Islet of Langerhans (tissue), 1 donor: ENCODE measurements at regions not wholly inside any gene's neighbourhood (a gene's known extent, or its start where the extent isn't known, plus 50 kb on each side); places are given as distances from the start of the nearest gene placed in this dataset.
"Not testable (repeated sequence)": the region's sequence is repeated elsewhere in the genome, so short reads cannot be mapped to it uniquely, and the experiment has no call there.

Source experiments
- FAIRE-seq: peaks from one replicate; lab custom pipeline; 2011; peaks lifted over from hg19 to GRCh38; lab: Jason Lieb, UNC

DNA sequence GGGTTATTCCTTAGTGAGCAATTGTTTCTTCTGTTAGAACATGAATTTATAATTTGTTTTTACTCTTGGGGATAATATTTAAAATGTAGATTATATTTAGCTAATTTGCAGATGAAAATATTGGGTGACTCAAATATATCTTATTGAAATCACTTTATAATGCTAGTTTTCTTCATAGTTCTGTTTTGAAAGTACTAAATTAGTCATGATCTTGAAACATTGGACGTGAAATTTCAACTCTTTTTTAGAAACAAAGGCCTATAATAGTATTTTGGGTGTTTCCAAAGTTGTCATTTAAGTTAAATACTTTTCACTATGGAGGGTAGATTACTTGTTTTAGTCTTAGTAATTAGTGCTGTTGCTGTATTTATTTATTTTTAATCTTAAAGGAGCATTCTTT is 250.9 kb downstream of the UTRN start:
- FAIRE-seq = no peak

- FAIRE-seq = no peak
Measured at GRCh38 chr6:144543006-144543871, 258.1 kb downstream of the UTRN start.

- FAIRE-seq = no peak
Measured at GRCh38 chr6:144544266-144544830, 259.2 kb downstream of the UTRN start.

DNA sequence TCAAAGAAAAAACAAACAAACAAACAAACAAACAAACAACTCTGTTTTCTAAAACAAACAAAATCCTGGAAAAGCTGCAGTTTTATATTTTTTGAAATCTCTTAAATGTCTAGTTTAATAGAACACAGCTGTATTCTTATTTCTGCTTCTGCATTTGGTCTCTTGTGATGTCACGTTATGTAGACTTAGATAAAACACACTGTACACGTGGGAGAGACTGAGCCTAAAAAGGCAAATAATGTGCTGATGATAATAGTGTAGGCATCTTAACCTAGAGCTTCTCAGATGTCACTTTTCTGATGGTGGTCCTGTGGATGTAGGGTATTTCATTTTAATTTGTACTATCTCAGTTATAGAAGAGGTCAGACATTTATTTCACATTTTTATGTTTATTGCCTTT is 261.7 kb downstream of the UTRN start:
- no peak for FAIRE-seq

DNA sequence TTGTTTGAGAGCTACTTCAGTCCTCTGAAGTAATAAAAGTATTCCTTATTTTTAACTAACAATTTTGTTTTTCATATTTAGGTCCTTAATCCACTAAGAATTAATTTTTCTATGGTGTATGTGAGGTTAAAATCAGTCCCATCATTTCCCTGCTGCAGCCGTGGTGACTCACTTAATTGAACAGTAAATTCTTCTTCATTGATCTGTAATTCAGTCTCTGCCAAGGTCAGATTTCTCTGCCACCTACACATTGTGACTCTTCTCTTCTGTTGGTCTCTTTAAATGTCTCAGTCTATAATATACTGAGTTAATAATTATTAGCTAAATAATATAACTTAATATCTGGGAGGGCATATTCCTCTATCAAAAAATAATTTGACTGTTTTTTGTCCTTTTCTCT is 262.3 kb downstream of the UTRN start:
- FAIRE-seq = peak; percentile 45

DNA sequence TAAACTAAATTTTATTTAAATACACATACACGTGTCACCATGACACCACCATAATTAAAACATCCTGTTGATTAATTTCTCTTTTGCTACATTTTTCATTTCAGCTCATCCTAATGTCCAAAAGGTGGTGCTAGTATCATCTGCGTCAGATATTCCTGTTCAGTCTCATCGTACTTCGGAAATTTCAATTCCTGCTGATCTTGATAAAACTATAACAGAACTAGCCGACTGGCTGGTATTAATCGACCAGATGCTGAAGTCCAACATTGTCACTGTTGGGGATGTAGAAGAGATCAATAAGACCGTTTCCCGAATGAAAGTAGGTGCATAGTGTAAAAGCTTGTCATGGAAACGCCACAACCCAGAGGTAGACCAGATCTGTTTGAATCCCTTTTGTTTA is 263.4 kb downstream of the UTRN start:
- FAIRE-seq = peak; percentile 96

- no peak for FAIRE-seq
Measured at GRCh38 chr6:144549837-144550747, 265.0 kb downstream of the UTRN start.

DNA sequence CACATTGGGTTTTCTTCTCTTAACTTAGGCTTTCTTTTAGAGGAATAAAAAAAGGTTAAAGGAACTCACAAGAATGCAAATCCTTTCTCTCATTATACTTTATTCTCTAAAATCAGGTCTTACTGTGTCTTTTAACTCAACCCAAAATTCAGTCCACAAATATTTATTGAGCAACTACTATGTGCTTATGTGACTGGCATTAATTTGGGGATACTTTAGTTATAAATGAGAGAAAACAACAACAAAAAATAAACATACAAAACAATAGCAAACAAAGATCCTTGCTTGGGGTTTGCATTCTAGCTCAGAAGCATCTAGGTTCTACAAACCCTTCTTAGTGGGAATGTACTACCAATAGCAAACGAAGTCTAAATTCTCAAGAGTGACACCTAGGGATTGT is 266.2 kb downstream of the UTRN start:
- FAIRE-seq = no peak

GRCh38 chr6:144555066-144555465 is 269.9 kb downstream of the UTRN start:
- no peak for FAIRE-seq

GRCh38 chr6:144559865-144560593 is 274.9 kb downstream of the UTRN start:
- no peak for FAIRE-seq

DNA sequence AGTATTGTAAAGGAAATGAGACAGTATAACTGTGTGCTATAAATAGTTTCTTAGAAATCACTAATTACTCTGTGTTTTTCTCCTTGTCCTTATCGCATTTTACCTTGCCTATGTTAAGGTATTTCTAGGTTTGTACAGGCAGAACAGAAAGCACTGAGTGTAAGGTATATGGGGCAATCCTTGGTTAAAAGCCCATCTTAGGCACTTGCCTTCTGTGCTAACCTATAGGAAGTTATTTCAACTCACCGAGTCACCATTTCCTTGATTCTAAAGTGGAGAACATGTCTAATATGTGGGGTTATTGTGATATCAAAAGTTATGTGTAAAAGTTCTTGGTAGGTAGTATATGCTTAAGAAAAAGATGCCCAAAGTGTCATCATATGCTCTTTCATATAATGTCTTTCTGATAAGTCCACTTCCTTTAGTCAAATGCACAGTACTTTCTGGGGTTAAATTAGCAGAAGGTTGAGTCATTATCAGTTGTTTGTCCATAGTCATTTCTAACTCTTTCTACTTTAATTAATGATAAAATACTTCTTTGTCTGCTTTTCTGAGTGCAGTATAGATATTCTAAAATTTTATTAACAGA is 276.4 kb downstream of the UTRN start:
- no peak for FAIRE-seq

DNA sequence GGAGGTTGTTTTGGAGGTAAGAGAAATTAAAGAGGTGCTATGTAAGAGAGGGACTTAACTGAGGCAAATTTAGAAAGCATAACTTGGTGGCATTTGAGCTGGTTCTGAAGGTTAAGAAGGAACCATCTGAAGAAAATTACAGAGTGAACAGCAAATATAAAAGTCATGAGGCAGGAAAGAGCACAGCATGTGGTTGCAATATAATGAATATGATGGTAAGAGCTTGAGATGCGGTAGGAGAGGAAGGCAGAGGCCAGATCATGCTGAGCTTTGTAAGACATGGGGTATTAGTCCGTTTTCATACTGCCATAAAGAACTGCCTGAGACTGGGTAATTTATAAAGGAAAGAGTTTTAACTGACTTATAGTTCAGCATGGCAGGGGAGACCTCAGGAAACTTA is 279.1 kb downstream of the UTRN start:
- FAIRE-seq = no peak

DNA sequence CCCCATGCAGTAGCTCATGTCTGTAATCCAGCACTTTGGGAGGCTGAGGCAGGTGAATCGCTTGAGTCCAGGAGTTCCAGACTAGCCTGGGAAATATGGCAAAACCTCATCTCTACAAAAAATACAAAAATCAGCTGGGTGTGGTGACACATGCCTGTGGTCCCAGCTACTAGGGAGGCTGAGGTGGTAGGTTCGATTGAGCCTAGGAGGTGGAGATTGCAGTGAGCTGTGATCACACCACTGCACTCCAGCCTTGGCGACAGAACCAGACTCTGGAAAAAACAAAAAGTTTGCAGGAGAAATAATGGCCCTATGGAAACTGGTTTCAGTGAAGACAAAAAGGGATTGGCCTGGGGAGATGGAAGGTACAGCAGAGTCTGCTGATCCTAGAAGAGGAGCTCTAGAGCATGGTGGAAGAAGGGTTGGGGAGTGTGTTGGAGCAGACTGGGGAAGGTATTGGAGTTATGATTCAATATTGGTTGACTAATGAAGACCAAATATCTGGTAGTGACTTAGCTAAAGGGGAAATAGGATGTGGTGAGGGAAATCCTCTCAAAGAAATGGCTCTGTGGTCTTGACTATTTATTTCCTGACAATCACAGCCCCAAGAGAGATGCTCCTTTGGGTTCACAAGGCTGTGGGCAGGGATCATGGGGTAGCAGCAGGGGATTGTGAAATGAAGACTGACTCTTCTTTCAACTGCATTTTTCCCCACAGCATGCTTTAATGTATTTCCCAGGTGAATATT is 281.9 kb downstream of the UTRN start:
- FAIRE-seq = no peak

DNA sequence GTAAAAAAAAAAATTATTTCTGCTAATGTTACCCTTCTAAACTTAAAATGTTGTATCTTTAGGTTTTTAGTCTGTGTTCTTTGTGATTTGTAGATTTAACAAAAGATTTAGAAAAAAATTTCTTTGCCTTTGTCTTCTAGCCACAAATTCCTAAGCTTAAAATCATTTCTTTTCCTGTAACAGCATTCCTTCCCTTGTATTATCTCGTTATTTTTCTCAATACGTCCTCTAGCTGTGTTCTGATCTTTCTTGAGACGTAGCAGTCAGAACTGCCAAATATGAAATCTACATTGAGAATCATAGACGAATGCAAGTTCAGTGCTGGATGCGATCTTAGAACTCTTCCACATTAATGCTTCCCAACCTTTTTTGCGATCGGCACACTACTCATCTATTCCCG is 283.1 kb downstream of the UTRN start:
- no peak for FAIRE-seq

GRCh38 chr6:144572541-144572940 is 287.4 kb downstream of the UTRN start:
- FAIRE-seq = not testable (repeated sequence)

GRCh38 chr6:144574796-144575195 is 289.7 kb downstream of the UTRN start:
- no peak for FAIRE-seq

DNA sequence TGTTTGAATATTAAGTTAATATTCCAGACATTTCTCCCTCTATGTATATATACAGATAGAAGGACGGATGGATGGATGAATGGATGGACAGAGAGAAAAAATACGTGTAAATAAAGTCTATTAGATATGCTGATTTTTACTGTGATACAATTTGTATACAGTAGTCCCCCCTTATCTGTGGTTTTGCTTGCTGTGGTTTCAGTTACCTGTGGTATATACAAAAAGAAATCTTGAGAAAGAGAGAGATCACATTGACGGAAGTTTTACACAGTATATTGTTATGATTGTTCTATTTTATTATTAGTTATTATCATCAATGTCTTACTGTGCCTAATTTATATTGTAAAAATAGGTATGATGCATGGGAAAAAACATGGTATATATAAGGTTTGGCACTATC is 290.2 kb downstream of the UTRN start:
- no peak for FAIRE-seq

- no peak for FAIRE-seq
Measured at GRCh38 chr6:144576871-144577270, 291.7 kb downstream of the UTRN start.

DNA sequence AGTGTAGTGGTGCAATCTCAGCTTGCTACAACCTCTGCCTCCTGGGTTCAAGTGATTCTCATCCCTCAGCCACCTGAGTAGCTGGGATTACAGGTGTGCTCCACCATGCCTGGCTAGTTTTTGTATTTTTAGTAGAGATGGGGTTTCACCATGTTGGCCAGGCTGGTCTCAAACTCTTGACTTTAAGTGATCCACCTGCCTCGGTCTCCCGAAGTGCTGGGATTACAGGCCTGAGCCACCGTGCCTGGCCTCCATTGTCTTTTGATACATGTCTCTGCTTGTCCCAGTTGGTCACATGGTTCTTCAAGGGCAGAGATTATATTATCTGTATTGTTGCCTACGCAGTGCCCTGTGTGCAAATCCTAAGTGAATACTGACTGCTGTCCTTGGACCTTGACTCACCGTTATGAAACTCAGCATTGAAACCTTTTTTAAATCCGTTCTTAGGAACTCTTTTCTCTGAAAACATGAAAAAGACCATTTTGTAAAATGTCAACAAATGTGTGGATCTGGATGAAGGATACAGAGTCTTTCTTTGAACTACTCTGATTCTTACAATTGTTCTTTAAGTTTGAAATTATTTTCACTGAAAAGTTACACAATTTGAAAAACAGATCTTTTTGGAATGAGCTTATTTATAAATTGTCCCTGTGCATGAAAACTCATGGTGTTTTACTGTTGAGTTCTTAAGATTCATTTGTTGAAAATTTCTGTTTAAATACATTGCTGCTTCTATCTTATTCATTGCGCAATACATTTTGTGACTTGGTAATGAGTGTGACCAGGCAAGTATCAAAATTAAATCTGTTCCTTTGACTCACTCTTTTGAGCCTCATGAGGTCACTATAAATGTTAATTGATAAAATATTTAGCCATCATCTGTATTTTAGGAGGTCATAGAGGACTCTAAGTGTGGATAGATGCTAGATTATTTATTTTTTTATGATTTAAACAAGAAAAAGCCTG is 293.5 kb downstream of the UTRN start:
- no peak for FAIRE-seq

DNA sequence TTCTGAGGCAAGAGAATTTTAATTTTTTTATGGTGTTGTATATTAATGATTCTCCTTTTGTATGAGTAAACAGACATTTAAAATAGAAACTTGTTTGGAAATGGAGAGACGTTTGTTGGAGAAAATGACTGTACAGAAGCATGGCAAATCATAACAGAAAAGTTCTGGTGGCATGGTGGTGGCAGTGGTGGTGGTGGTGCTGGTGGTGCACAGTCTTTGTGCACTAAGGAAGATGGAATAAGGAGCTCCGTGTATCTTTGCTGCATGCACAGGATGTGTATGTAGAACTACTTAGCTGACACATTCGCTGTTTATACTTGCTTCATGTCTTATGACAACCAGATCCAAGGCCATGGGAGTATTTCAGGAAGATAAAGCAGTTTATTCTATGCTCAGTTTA is 294.9 kb downstream of the UTRN start:
- no peak for FAIRE-seq
